GM23248 (cell line): ENCODE measurements at regions not wholly inside any gene's neighbourhood (a gene's known extent, or its start where the extent isn't known, plus 50 kb on each side); places are given as distances from the start of the nearest gene placed in this dataset.

Experiments
- DNase-seq: peaks from one replicate; pipeline ENCODE4 v3.0.0-alpha.2; 2015
- H2AFZ ChIP-seq: fragments of 200-600 bp; sonication (generic); 2 replicates; pipeline ENCODE4 v1.6.1; 2016; ENCODE audit warnings: antibody characterized with exemption
- H3F3A ChIP-seq: fragments of 200-600 bp; sonication (generic); 2 replicates; pipeline ENCODE4 v1.6.1; 2016; ENCODE audit warnings: mild to moderate bottlenecking, antibody characterized with exemption, mixed run types; ENCODE audit not compliant: insufficient read depth
- H3K27ac ChIP-seq: fragments of 200-600 bp; sonication (generic); 2 replicates; pipeline ENCODE4 v1.5.1; 2016; ENCODE audit warnings: mild to moderate bottlenecking
- H3K27me3 ChIP-seq: fragments of 200-600 bp; sonication (generic); replicated peaks from 2 replicates; pipeline ENCODE4 v1.6.1; 2016; ENCODE audit warnings: mild to moderate bottlenecking; ENCODE audit not compliant: insufficient read depth
- H3K36me3 ChIP-seq: fragments of 200-600 bp; sonication (generic); 2 replicates; pipeline ENCODE4 v1.6.1; 2016; ENCODE audit warnings: low read depth, mild to moderate bottlenecking
- H3K4me1 ChIP-seq: fragments of 200-600 bp; sonication (generic); 2 replicates; pipeline ENCODE4 v1.6.1; 2016; ENCODE audit warnings: mild to moderate bottlenecking; ENCODE audit not compliant: insufficient read depth
- H3K4me2 ChIP-seq: fragments of 200-600 bp; sonication (generic); one replicate; pipeline ENCODE4 v1.6.1; 2016; ENCODE audit warnings: mild to moderate bottlenecking; ENCODE audit not compliant: unreplicated experiment
- H3K4me3 ChIP-seq: fragments of 200-600 bp; sonication (generic); 2 replicates; pipeline ENCODE4 v1.5.1; 2016; ENCODE audit warnings: mild to moderate bottlenecking
- H3K79me2 ChIP-seq: fragments of 200-600 bp; sonication (generic); 2 replicates; pipeline ENCODE4 v1.6.1; 2016; ENCODE audit warnings: mild to moderate bottlenecking; ENCODE audit not compliant: insufficient read depth
- H3K9ac ChIP-seq: fragments of 200-600 bp; sonication (generic); 2 replicates; pipeline ENCODE4 v1.6.1; 2016; ENCODE audit warnings: mild to moderate bottlenecking
- H3K9me2 ChIP-seq: fragments of 200-600 bp; sonication (generic); 2 replicates; pipeline ENCODE4 v1.6.1; 2016; ENCODE audit warnings: mixed run types, mild to moderate bottlenecking, moderate library complexity; ENCODE audit not compliant: insufficient read depth
- H3K9me3 ChIP-seq: fragments of 200-600 bp; sonication (generic); one replicate; pipeline ENCODE4 v1.6.1; 2017; ENCODE audit warnings: low read depth
- H4K20me1 ChIP-seq: fragments of 200-600 bp; sonication (generic); 2 replicates; pipeline ENCODE4 v1.6.0; 2016; ENCODE audit not compliant: insufficient read depth
- EZH2 ChIP-seq: fragments of 200-600 bp; sonication (generic); IDR thresholded peaks from 2 replicates; pipeline ENCODE4 v1.6.1; 2018; ENCODE audit warnings: antibody characterized with exemption, mild to moderate bottlenecking; ENCODE audit not compliant: insufficient read depth, poor library complexity, severe bottlenecking
- EZH2phosphoT487 ChIP-seq: fragments of 200-600 bp; sonication (generic); IDR thresholded peaks from 2 replicates; pipeline ENCODE4 v1.6.1; 2018; ENCODE audit warnings: antibody characterized with exemption, moderate library complexity, mild to moderate bottlenecking, low read depth; ENCODE audit not compliant: insufficient read depth
- WGBS, 2 experiments: methylation state at CpG; one replicate each; pipeline ENCODE4 v1.1.6; 2015 to 2017; ENCODE audit warnings: low lambda C conversion rate in 2 of 2, low coverage in 1 of 2; ENCODE audit errors: missing lambda C conversion rate in 2 of 2; 5-methylcytosine and 5-hydroxymethylcytosine counted together
- in situ Hi-C: fragments of 300-500 bp; cut with MboI; formaldehyde crosslinking; loops from 2 replicates; pipeline ENCODE4 v1.15.0; 2020

DNA sequence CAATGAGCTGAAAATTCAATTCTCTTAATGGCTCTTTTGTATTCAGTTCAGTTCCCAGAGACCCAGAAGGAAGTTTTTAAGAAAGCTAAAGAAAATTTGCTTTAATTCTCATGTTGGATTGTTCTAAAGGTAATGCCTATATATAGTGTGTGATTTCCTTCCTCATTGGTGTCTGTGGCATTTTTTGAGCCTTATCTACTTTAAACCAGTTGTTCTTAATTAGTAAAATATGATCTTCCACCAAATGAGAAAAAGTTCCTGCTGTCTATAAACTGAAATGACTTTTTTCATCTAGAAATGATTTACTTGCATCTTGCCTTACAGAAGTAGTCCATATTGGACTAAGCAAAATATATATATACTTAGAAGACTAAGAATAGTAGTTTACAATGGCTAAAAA lies 622.1 kb upstream of the KIRREL3 start:
- Histone ChIP-seq H3K4me1 (no peaks in the 10 kb centered on the region), H3F3A (no peaks in the 10 kb centered on the region), H3K27me3 (0 out of 2 replicates have a peak, but pooled peaks cover 8% of the 10 kb centered on the region), H3K36me3 (no peaks in the 10 kb centered on the region), H3K9me2 (no peaks in the 10 kb centered on the region), H3K79me2 (no peaks in the 10 kb centered on the region), H2AFZ (no peak overlapping the region), H3K27ac (no peak overlapping the region), H3K9ac (no peak overlapping the region), H4K20me1 (no peaks in the 10 kb centered on the region), H3K4me3 (no peak overlapping the region), H3K9me3 (no peaks in the 10 kb centered on the region), H3K4me2 (no peak overlapping the region)
- in situ Hi-C loops, result no loop called here
- TF ChIP-seq EZH2phosphoT487, result no peak
- no peak for TF ChIP-seq EZH2
- no peak for DNase-seq

- Histone ChIP-seq H3K9me3 (no peaks in the 10 kb centered on the region), H4K20me1 (no peaks in the 10 kb centered on the region), H3F3A (no peaks in the 10 kb centered on the region), H3K4me2 (no peak overlapping the region), H3K4me1 (no peaks in the 10 kb centered on the region), H2AFZ (no peak overlapping the region), H3K4me3 (no peak overlapping the region), H3K79me2 (no peaks in the 10 kb centered on the region), H3K27me3 (0 out of 2 replicates have a peak, but pooled peaks cover 5% of the 10 kb centered on the region), H3K36me3 (no peaks in the 10 kb centered on the region), H3K9ac (no peak overlapping the region), H3K27ac (no peak overlapping the region), H3K9me2 (no peaks in the 10 kb centered on the region)
- DNase-seq, result peak; percentile 39
- TF ChIP-seq EZH2 (no peak), EZH2phosphoT487 (no peak)
- in situ Hi-C loops, result no loop called here
- WGBS, 2 experiments, result 57 to 60% methylated on average over 4 of the region's 4 CpGs
Observed at GRCh38 chr11:127620671-127621070, 620.1 kb upstream of the KIRREL3 start.

- WGBS, 2 experiments, result 42 to 56% methylated on average over 5 of the region's 5 CpGs
- no peak overlapping the region for H3K4me2 ChIP-seq
- no peaks in the 10 kb centered on the region for H3K79me2 ChIP-seq
- no peak overlapping the region for H3K9ac ChIP-seq
- H3K4me1 ChIP-seq, result no peaks in the 10 kb centered on the region
- H3K27me3 ChIP-seq, result no peaks in the 10 kb centered on the region
- in situ Hi-C loops, result no loop called here
- no peak overlapping the region for H3K4me3 ChIP-seq
- no peaks in the 10 kb centered on the region for H4K20me1 ChIP-seq
- TF ChIP-seq EZH2phosphoT487 (no peak), EZH2 (no peak)
- no peaks in the 10 kb centered on the region for H3K9me3 ChIP-seq
- H2AFZ ChIP-seq, result no peak overlapping the region
- no peaks in the 10 kb centered on the region for H3F3A ChIP-seq
- DNase-seq, result no peak
- no peaks in the 10 kb centered on the region for H3K9me2 ChIP-seq
- no peaks in the 10 kb centered on the region for H3K36me3 ChIP-seq
- no peak overlapping the region for H3K27ac ChIP-seq
Observed at GRCh38 chr11:127619946-127620345, 619.4 kb upstream of the KIRREL3 start.

DNA sequence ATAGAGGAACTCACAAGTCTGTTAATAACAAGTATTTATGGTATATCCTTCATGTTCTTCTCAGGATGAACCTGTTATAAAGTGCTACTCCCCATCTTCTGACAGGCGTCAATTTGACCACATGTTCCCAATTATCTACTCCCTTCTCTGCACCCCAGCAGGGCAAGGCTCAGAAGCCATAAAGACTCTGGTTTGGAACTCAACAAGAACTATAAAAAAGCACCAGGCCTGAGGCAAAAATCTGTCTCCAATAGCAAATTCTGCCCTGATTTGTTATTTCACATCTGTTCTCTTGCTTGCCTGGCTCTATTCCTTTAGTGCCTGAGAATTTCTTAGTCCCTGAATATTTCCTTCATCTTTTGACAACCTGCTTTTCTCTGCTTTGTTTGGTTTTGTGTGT lies 618.2 kb upstream of the KIRREL3 start:
- TF ChIP-seq EZH2phosphoT487 (no peak), EZH2 (no peak)
- DNase-seq, result no peak
- no peak overlapping the region for H3K4me2 ChIP-seq
- H3K36me3 ChIP-seq, result no peaks in the 10 kb centered on the region
- H2AFZ ChIP-seq, result no peak overlapping the region
- H3K27ac ChIP-seq, result no peak overlapping the region
- no peaks in the 10 kb centered on the region for H3K27me3 ChIP-seq
- H4K20me1 ChIP-seq, result no peaks in the 10 kb centered on the region
- no peaks in the 10 kb centered on the region for H3K9me3 ChIP-seq
- no peaks in the 10 kb centered on the region for H3K79me2 ChIP-seq
- H3K4me1 ChIP-seq, result no peaks in the 10 kb centered on the region
- 8 to 16% methylated on average over 1 of the region's 1 CpG for WGBS, 2 experiments
- H3F3A ChIP-seq, result no peaks in the 10 kb centered on the region
- H3K4me3 ChIP-seq, result no peak overlapping the region
- no peak overlapping the region for H3K9ac ChIP-seq
- no peaks in the 10 kb centered on the region for H3K9me2 ChIP-seq
- in situ Hi-C loops, result no loop called here

- no peak overlapping the region for H3K4me2 ChIP-seq
- H3K79me2 ChIP-seq, result no peaks in the 10 kb centered on the region
- H3K9me2 ChIP-seq, result no peaks in the 10 kb centered on the region
- DNase-seq, result no peak
- no peak overlapping the region for H3K9ac ChIP-seq
- H3K36me3 ChIP-seq, result no peaks in the 10 kb centered on the region
- no peak overlapping the region for H3K27ac ChIP-seq
- H3F3A ChIP-seq, result no peaks in the 10 kb centered on the region
- no peaks in the 10 kb centered on the region; the same call in 1 of the 2 replicates for H3K27me3 ChIP-seq
- no peaks in the 10 kb centered on the region for H3K9me3 ChIP-seq
- TF ChIP-seq EZH2phosphoT487 (no peak), EZH2 (no peak)
- H2AFZ ChIP-seq, result no peak overlapping the region
- H4K20me1 ChIP-seq, result no peaks in the 10 kb centered on the region
- no peak overlapping the region for H3K4me3 ChIP-seq
- WGBS, 2 experiments, result 17 to 20% methylated on average over 8 of the region's 8 CpGs
- H3K4me1 ChIP-seq, result no peaks in the 10 kb centered on the region
- in situ Hi-C loops, result no loop called here
Observed at GRCh38 chr11:127616158-127616557, 615.6 kb upstream of the KIRREL3 start.
